Panc1 (cell line): ENCODE measurements at regions not wholly inside any gene's neighbourhood (a gene's known extent, or its start where the extent isn't known, plus 50 kb on each side); places are given as distances from the start of the nearest gene placed in this dataset.

Experiments used
- ATAC-seq: fragments of 200-7000 bp; cut with Tn5 transposase; 2 replicates; pipeline ENCODE4 v1.9.1; 2020; ENCODE audit warnings: mild to moderate bottlenecking, moderate library complexity
- BruUV-seq: library from RNA; stranded (reverse); fragments of 400-500 nt; replicated peaks from 2 replicates; lab custom pipeline; 2021; lab: Mats Ljungman, UMichigan
- CTCF ChIA-PET: fragments of 300-600 bp; sonication (Branson Sonifier 250); formaldehyde crosslinking; loops from one replicate; lab custom pipeline; 2022; ENCODE audit warnings: antibody characterized with exemption; lab: Charles Lee
- POLR2A ChIA-PET: fragments of 300-600 bp; sonication (Branson Sonifier 250); formaldehyde crosslinking; loops from one replicate; lab custom pipeline; 2022; ENCODE audit warnings: antibody characterized with exemption; lab: Charles Lee
- DNase-seq: peaks from one replicate; pipeline ENCODE4 v3.0.0-alpha.2; 2010; ENCODE audit warnings: low read depth, low spot score
- H3K27ac ChIP-seq: 2 replicates; pipeline ENCODE4 v1.5.1; 2011; ENCODE audit warnings: mild to moderate bottlenecking, low read length, inconsistent platforms
- H3K27me3 ChIP-seq: fragments of 200-500 bp; sonication (Bioruptor generic); 2 replicates; pipeline ENCODE4 v1.6.0; 2014; ENCODE audit warnings: low read length, inconsistent platforms; ENCODE audit not compliant: control insufficient read depth, insufficient read depth
- H3K36me3 ChIP-seq: fragments of 200-500 bp; sonication (Bioruptor generic); 2 replicates; pipeline ENCODE4 v1.5.1; 2014; ENCODE audit warnings: inconsistent platforms, mild to moderate bottlenecking, low read length, moderate library complexity; ENCODE audit not compliant: control insufficient read depth, insufficient read depth
- H3K4me1 ChIP-seq: 2 replicates; pipeline ENCODE4 v1.5.1; 2011; ENCODE audit warnings: inconsistent platforms, mild to moderate bottlenecking, low read length, moderate library complexity; ENCODE audit not compliant: control insufficient read depth, insufficient read depth
- H3K4me3 ChIP-seq, 2 experiments: 2 replicates each; pipeline ENCODE4 v1.5.1; 2011 to 2012; ENCODE audit warnings: low read depth in 2 of 2, low read length in 2 of 2, mild to moderate bottlenecking in 2 of 2, inconsistent platforms in 1 of 2, moderate library complexity in 1 of 2
- H3K9me3 ChIP-seq: fragments of 200-500 bp; sonication (Bioruptor generic); 2 replicates; pipeline ENCODE4 v1.5.1; 2014; ENCODE audit warnings: low read depth, mild to moderate bottlenecking, inconsistent platforms, low read length, moderate library complexity; ENCODE audit not compliant: control insufficient read depth, insufficient read depth
- POLR2AphosphoS5 ChIP-seq: IDR thresholded peaks from 2 replicates; pipeline ENCODE4 v1.6.1; 2012; ENCODE audit warnings: mild to moderate bottlenecking, low read depth, low read length, moderate library complexity
- SIN3A ChIP-seq: IDR thresholded peaks from 2 replicates; pipeline ENCODE4 v1.6.1; 2012; ENCODE audit warnings: low read depth, mild to moderate bottlenecking, low read length, moderate library complexity, borderline replicate concordance; ENCODE audit not compliant: insufficient read depth
- TCF7L2 ChIP-seq: IDR thresholded peaks from 2 replicates; pipeline ENCODE4 v1.6.1; 2011; ENCODE audit warnings: mild to moderate bottlenecking, low read depth, low read length, inconsistent platforms
- in situ Hi-C: cut with HindIII; loops from 2 replicates; pipeline ENCODE4 v1.10.0; 2016; ENCODE audit warnings: low sequenced_read_pairs, low pct_unique_long_range_greater_than_20kb
- intact Hi-C: fragments of 100-400 bp; cut with micrococcal nuclease; formaldehyde crosslinking; loops from one replicate; pipeline ENCODE4 v1.10.0; 2022; ENCODE audit not compliant: unreplicated experiment
- TF ChIP-seq, protein P1 (sequence below): fragments of 450-650 bp; IDR thresholded peaks from 2 replicates; pipeline ENCODE4 v1.5.1; 2017; ENCODE audit warnings: mild to moderate bottlenecking
- TF ChIP-seq, protein P2 (sequence below), 2 experiments: IDR thresholded peaks; 2 replicates each; pipeline ENCODE4 v1.6.1; 2011 to 2012; ENCODE audit warnings: low read depth in 2 of 2, control low read depth in 1 of 2, low read length in 1 of 2, mild to moderate bottlenecking in 1 of 2, moderate library complexity in 1 of 2; ENCODE audit not compliant: insufficient read depth in 1 of 2

DNA sequence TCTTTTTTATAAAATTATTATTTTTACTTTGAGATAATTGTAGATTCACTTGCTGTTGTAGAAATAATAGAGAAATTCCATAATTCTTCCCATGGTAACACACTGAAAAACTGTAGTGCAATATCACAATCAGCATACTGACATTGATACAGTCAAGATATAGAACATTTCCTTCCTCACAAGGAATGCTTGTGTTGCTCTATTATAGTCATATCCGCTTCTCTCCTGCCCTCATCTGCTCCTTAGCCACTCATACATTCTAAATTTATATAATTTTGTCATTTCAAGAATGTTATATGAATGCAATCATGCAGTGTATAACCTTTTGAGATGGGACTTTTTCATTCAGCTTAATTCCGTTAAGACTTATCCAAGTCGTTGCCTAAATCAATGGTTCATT is 320.2 kb downstream of the BARHL2 start:
- Histone ChIP-seq H3K4me3 (no peak overlapping the region), H3K27me3 (no peaks in the 10 kb centered on the region), H3K27ac (no peak overlapping the region), H3K36me3 (no peaks in the 10 kb centered on the region), H3K9me3 (no peaks in the 10 kb centered on the region), H3K4me1 (peaks cover 3% of the 10 kb centered on the region)
- CTCF ChIA-PET, result no interaction called here
- POLR2A ChIA-PET, result no interaction called here
- BruUV-seq, result no TSS peak
- DNase-seq, result no peak
- no peak for ATAC-seq
- in situ Hi-C loops (no loop called here), intact Hi-C loops (no loop called here)
- TF ChIP-seq, protein P1, sequence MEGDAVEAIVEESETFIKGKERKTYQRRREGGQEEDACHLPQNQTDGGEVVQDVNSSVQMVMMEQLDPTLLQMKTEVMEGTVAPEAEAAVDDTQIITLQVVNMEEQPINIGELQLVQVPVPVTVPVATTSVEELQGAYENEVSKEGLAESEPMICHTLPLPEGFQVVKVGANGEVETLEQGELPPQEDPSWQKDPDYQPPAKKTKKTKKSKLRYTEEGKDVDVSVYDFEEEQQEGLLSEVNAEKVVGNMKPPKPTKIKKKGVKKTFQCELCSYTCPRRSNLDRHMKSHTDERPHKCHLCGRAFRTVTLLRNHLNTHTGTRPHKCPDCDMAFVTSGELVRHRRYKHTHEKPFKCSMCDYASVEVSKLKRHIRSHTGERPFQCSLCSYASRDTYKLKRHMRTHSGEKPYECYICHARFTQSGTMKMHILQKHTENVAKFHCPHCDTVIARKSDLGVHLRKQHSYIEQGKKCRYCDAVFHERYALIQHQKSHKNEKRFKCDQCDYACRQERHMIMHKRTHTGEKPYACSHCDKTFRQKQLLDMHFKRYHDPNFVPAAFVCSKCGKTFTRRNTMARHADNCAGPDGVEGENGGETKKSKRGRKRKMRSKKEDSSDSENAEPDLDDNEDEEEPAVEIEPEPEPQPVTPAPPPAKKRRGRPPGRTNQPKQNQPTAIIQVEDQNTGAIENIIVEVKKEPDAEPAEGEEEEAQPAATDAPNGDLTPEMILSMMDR, result no peak
- TF ChIP-seq POLR2AphosphoS5 (no peak), TCF7L2 (no peak), SIN3A (no peak)
- TF ChIP-seq, protein P2, sequence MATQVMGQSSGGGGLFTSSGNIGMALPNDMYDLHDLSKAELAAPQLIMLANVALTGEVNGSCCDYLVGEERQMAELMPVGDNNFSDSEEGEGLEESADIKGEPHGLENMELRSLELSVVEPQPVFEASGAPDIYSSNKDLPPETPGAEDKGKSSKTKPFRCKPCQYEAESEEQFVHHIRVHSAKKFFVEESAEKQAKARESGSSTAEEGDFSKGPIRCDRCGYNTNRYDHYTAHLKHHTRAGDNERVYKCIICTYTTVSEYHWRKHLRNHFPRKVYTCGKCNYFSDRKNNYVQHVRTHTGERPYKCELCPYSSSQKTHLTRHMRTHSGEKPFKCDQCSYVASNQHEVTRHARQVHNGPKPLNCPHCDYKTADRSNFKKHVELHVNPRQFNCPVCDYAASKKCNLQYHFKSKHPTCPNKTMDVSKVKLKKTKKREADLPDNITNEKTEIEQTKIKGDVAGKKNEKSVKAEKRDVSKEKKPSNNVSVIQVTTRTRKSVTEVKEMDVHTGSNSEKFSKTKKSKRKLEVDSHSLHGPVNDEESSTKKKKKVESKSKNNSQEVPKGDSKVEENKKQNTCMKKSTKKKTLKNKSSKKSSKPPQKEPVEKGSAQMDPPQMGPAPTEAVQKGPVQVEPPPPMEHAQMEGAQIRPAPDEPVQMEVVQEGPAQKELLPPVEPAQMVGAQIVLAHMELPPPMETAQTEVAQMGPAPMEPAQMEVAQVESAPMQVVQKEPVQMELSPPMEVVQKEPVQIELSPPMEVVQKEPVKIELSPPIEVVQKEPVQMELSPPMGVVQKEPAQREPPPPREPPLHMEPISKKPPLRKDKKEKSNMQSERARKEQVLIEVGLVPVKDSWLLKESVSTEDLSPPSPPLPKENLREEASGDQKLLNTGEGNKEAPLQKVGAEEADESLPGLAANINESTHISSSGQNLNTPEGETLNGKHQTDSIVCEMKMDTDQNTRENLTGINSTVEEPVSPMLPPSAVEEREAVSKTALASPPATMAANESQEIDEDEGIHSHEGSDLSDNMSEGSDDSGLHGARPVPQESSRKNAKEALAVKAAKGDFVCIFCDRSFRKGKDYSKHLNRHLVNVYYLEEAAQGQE (IDR thresholded peaks at IDR 0.05; ENCODE audit: insufficient read depth in 1 of 2, low read depth in 2 of 2, low read length in 1 of 2), result no peak

DNA sequence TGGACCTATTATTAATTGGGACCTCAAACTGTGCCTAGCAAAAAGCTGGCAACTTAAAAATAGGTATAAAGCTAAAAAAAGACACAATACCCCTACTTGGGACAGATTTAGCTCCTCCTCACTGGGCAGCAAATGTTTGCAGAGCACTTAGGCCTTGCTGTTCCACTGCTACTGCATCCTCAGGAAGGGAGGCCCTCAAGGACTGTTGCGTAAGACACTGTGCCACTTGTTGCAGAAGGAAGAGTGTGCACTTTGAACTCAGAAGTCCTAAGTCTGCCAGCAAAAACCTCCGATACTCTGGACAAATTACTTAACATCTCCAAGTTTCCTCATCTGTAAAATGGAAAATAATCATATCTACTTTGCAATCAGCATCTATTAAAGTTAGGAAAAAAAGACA is 322.9 kb downstream of the BARHL2 start:
- ATAC-seq, result no peak
- no peaks in the 10 kb centered on the region for H3K36me3 ChIP-seq
- intact Hi-C loops (no loop called here), in situ Hi-C loops (no loop called here)
- ChIA-PET POLR2A (no interaction called here), CTCF (no interaction called here)
- DNase-seq, result no peak
- no peak overlapping the region for H3K4me3 ChIP-seq
- no TSS peak for BruUV-seq
- no peaks in the 10 kb centered on the region for H3K4me1 ChIP-seq
- H3K27ac ChIP-seq, result no peak overlapping the region
- H3K27me3 ChIP-seq, result no peaks in the 10 kb centered on the region
- TF ChIP-seq, protein P1, result no peak
- TF ChIP-seq POLR2AphosphoS5 (no peak), TCF7L2 (no peak), SIN3A (no peak)
- TF ChIP-seq, protein P2 (IDR thresholded peaks at IDR 0.05; ENCODE audit: insufficient read depth in 1 of 2, low read depth in 2 of 2, low read length in 1 of 2), result no peak
- no peaks in the 10 kb centered on the region for H3K9me3 ChIP-seq
